Vagina (tissue), 2 donors: ENCODE measurements at regions not wholly inside any gene's neighbourhood (a gene's known extent, or its start where the extent isn't known, plus 50 kb on each side); places are given as distances from the start of the nearest gene placed in this dataset. TPM values are rescaled to one million over a fixed set of nuclear protein-coding genes. Genes with fewer than 3 reads are reported as not detected.

Source experiments
- DNase-seq, 2 donors: peaks; one replicate each; pipeline ENCODE4 v3.0.0-alpha.2; 2017; ENCODE audit errors: extremely low spot score in 2 of 2
- H3K27ac ChIP-seq: fragments of 200-600 bp; sonication (generic); one replicate; pipeline ENCODE4 v1.5.1; 2019
- H3K27me3 ChIP-seq: fragments of 200-600 bp; sonication (generic); one replicate; pipeline ENCODE4 v1.5.1; 2019
- H3K36me3 ChIP-seq, 2 donors: fragments of 200-600 bp; sonication (generic); one replicate each; pipeline ENCODE4 v1.5.1; 2017 to 2019
- H3K4me1 ChIP-seq: fragments of 200-600 bp; sonication (generic); one replicate; pipeline ENCODE4 v1.5.1; 2019
- H3K4me3 ChIP-seq, 2 donors: fragments of 200-600 bp; sonication (generic); 1 replicate in 1 of 2; 2 replicates in 1 of 2; pipeline ENCODE4 v1.5.1; 2016 to 2019
- H3K9me3 ChIP-seq: fragments of 200-600 bp; sonication (generic); one replicate; pipeline ENCODE4 v1.5.1; 2019
- POLR2A ChIP-seq, 2 donors: fragments of 450-650 bp; IDR thresholded peaks; one replicate each; pipeline ENCODE4 v1.6.1; 2017; ENCODE audit warnings: antibody characterized with exemption in 2 of 2, mild to moderate bottlenecking in 2 of 2, moderate library complexity in 2 of 2
- POLR2AphosphoS5 ChIP-seq, 2 donors: sonication (generic); formaldehyde crosslinking; IDR thresholded peaks; one replicate each; pipeline ENCODE4 v1.9.0; 2017; ENCODE audit warnings: antibody characterized with exemption in 2 of 2, mild to moderate bottlenecking in 2 of 2, low read depth in 1 of 2; ENCODE audit not compliant: insufficient read depth in 1 of 2
- intact Hi-C: fragments of 100-400 bp; cut with DNase I; formaldehyde crosslinking; loops from one replicate; pipeline ENCODE4 v1.15.1; 2023
- small RNA-seq: library from RNA; depleted of rRNA; stranded (forward); fragments of <200 nt; gene quantifications from one replicate; pipeline ENCODE3, GENCODE V24; 2016
- TF ChIP-seq, protein P1 (sequence below), 3 experiments: fragments of 450-650 bp in 2 of 3; fragments of 200-600 bp in 1 of 3; sonication (generic) in 1 of 3; IDR thresholded peaks; one replicate each; pipeline ENCODE4 v1.5.1; 2017 to 2019; ENCODE audit warnings: antibody characterized with exemption in 3 of 3, mild to moderate bottlenecking in 2 of 3, moderate library complexity in 2 of 3

DNA sequence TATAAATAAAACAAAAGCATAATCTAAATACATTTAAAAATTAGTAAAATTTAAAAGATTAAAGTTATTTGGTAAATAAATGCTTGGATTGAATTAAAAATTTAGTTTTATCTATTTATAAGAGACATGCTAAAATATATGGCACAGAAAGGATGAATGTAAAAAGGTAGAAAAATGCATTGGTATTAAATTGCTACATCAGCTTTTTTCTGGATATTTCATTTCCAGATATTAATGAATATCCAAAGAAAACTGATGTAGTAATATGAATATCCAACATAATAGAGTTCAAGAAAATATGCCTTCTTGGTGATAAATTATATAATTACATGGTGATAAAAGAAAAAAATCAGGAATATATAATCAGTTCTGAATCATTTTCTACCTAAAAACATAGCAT lies 1743.9 kb downstream of the RPA4 start:
- H3K9me3 ChIP-seq: no peaks in the 10 kb centered on the region
- no peak for TF ChIP-seq POLR2A (IDR thresholded peaks at IDR 0.05)
- no peaks in the 10 kb centered on the region for H3K4me1 ChIP-seq
- H3K27me3 ChIP-seq: no peaks in the 10 kb centered on the region
- DNase-seq: no peak
- no peak overlapping the region for H3K27ac ChIP-seq
- no peak overlapping the region for H3K4me3 ChIP-seq
- no peaks in the 10 kb centered on the region for H3K36me3 ChIP-seq
- intact Hi-C loops: no loop called here

DNA sequence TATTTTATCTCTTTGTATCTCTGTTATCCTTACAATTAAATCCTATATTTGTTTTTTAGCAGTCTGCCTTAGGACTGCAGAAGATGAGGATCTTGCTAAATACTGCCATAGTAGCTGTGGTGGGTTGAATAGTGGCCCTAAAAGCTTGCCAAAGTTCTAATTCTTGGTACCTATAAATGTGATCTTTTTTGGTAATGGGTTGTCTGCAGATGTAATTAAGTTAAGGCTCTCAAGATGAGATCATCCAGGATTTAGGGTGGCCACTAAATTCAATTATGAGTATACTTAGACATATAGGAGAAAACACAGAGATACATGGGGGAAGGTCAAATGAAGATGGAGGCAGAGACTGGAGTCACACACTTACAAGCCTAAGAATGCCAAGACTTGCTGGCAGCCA lies 1753.7 kb downstream of the RPA4 start:
- no peaks in the 10 kb centered on the region for H3K27me3 ChIP-seq
- H3K4me1 ChIP-seq: no peaks in the 10 kb centered on the region
- no peaks in the 10 kb centered on the region for H3K36me3 ChIP-seq
- intact Hi-C loops: no loop called here
- no peak for TF ChIP-seq POLR2A (IDR thresholded peaks at IDR 0.05)
- TF ChIP-seq, protein P1, sequence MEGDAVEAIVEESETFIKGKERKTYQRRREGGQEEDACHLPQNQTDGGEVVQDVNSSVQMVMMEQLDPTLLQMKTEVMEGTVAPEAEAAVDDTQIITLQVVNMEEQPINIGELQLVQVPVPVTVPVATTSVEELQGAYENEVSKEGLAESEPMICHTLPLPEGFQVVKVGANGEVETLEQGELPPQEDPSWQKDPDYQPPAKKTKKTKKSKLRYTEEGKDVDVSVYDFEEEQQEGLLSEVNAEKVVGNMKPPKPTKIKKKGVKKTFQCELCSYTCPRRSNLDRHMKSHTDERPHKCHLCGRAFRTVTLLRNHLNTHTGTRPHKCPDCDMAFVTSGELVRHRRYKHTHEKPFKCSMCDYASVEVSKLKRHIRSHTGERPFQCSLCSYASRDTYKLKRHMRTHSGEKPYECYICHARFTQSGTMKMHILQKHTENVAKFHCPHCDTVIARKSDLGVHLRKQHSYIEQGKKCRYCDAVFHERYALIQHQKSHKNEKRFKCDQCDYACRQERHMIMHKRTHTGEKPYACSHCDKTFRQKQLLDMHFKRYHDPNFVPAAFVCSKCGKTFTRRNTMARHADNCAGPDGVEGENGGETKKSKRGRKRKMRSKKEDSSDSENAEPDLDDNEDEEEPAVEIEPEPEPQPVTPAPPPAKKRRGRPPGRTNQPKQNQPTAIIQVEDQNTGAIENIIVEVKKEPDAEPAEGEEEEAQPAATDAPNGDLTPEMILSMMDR (IDR thresholded peaks at IDR 0.05): no peak
- TF ChIP-seq POLR2AphosphoS5 (IDR thresholded peaks at IDR 0.05; ENCODE audit: insufficient read depth in 1 of 2, low read depth in 1 of 2): no peak
- no peak overlapping the region for H3K27ac ChIP-seq
- no peak overlapping the region for H3K4me3 ChIP-seq
- no peak for DNase-seq
- no peaks in the 10 kb centered on the region for H3K9me3 ChIP-seq

DNA sequence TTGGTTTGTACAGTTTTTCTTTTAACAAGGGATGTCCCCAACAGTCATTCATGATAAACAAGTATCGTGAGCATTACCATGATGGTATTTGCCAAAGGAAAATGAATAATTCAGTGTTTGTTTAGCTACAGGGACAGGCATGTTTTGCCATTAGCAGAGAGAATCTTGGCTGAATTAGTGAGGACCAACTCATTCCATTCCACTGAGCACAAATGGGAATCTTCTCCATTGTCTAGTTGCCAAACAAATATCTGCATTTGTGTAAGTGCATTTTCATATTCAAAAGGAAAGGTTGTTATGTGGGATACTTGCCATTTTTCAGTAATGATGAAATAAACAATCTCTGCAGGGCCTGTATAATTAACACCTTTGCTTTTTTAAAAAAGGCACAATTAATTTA lies 1762.6 kb downstream of the RPA4 start:
- no peaks in the 10 kb centered on the region for H3K36me3 ChIP-seq
- intact Hi-C loops: no loop called here
- no peaks in the 10 kb centered on the region for H3K9me3 ChIP-seq
- no peak for DNase-seq
- no peak overlapping the region for H3K4me3 ChIP-seq
- no peak overlapping the region for H3K27ac ChIP-seq
- H3K27me3 ChIP-seq: no peaks in the 10 kb centered on the region
- H3K4me1 ChIP-seq: no peaks in the 10 kb centered on the region
- TF ChIP-seq POLR2AphosphoS5 (IDR thresholded peaks at IDR 0.05; ENCODE audit: insufficient read depth in 1 of 2, low read depth in 1 of 2): no peak

DNA sequence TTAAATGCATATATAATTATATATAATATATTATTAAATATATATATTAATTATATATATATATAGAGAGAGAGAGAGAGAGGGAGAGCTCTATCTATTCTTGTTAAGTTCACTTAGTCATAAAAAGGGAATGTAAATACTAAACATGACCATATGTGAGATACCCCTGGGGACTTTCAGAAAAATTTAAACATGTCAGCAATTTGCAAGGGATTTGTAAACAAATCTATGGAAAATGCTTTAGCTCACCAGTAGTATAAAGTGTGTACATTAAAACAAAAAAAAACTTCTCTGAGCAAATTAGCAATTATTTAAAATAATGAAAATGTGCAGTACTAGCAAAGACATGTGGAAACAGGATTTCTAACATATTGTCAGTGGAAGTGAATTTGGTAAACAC lies 1755.5 kb downstream of the PCDH19 start:
- DNase-seq: no peak
- Histone ChIP-seq H3K27ac (no peak overlapping the region), H3K27me3 (no peaks in the 10 kb centered on the region), H3K36me3 (no peaks in the 10 kb centered on the region), H3K4me1 (no peaks in the 10 kb centered on the region), H3K4me3 (no peak overlapping the region), H3K9me3 (no peaks in the 10 kb centered on the region)
- TF ChIP-seq POLR2AphosphoS5 (IDR thresholded peaks at IDR 0.05; ENCODE audit: insufficient read depth in 1 of 2, low read depth in 1 of 2): no peak
- TF ChIP-seq, protein P1 (IDR thresholded peaks at IDR 0.05): no peak
- TF ChIP-seq POLR2A (IDR thresholded peaks at IDR 0.05): no peak
- intact Hi-C loops: no loop called here

Small RNA genes lying in the stretch of these regions (small RNA-seq; reads per million reads assigned to genes)
- gene AL357312.1: not detected
